HS-5 (cell line): ENCODE measurements at regions not wholly inside any gene's neighbourhood (a gene's known extent, or its start where the extent isn't known, plus 50 kb on each side); places are given as distances from the start of the nearest gene placed in this dataset.

Experiments used
- DNase-seq: peaks from one replicate; pipeline ENCODE4 v3.0.0-alpha.2; 2012; ENCODE audit warnings: low read depth

- no peak for DNase-seq
Observed at GRCh38 chr3:25044762-25045710, 383.0 kb upstream of the RARB start.

- no peak for DNase-seq
Observed at GRCh38 chr3:25046911-25047771, 380.9 kb upstream of the RARB start.

GRCh38 chr3:25049304-25049703, 378.8 kb upstream of the RARB start:
- DNase-seq, result no peak

GRCh38 chr3:25053360-25053759, 374.7 kb upstream of the RARB start:
- DNase-seq, result no peak

- DNase-seq, result no peak
Observed at GRCh38 chr3:25056036-25056755, 371.9 kb upstream of the RARB start.

- DNase-seq, result no peak
Observed at GRCh38 chr3:25056803-25057351, 371.2 kb upstream of the RARB start.

GRCh38 chr3:25057379-25057778, 370.7 kb upstream of the RARB start:
- DNase-seq, result no peak

- no peak for DNase-seq
Observed at GRCh38 chr3:25064681-25065080, 363.4 kb upstream of the RARB start.

- no peak for DNase-seq
Observed at GRCh38 chr3:25069970-25070369, 358.1 kb upstream of the RARB start.

GRCh38 chr3:25071846-25072245, 356.2 kb upstream of the RARB start:
- no peak for DNase-seq

- no peak for DNase-seq
Observed at GRCh38 chr3:25073423-25073822, 354.6 kb upstream of the RARB start.

- DNase-seq, result no peak
Observed at GRCh38 chr3:25074149-25074548, 353.9 kb upstream of the RARB start.

- DNase-seq, result peak; percentile 2
Observed at GRCh38 chr3:25080461-25080860, 347.6 kb upstream of the RARB start.

- DNase-seq, result no peak
Observed at GRCh38 chr3:25084016-25084415, 344.0 kb upstream of the RARB start.

GRCh38 chr3:25086721-25087120, 341.3 kb upstream of the RARB start:
- DNase-seq, result no peak

GRCh38 chr3:25088284-25088683, 339.8 kb upstream of the RARB start:
- no peak for DNase-seq

GRCh38 chr3:25090698-25091453, 337.2 kb upstream of the RARB start:
- no peak for DNase-seq

GRCh38 chr3:25091934-25092333, 336.1 kb upstream of the RARB start:
- no peak for DNase-seq

GRCh38 chr3:25094932-25095685, 333.0 kb upstream of the RARB start:
- DNase-seq, result no peak

GRCh38 chr3:25096536-25096935, 331.5 kb upstream of the RARB start:
- no peak for DNase-seq

- no peak for DNase-seq
Observed at GRCh38 chr3:25097023-25097422, 331.0 kb upstream of the RARB start.
